GM12892 (cell line): ENCODE measurements at regions not wholly inside any gene's neighbourhood (a gene's known extent, or its start where the extent isn't known, plus 50 kb on each side); places are given as distances from the start of the nearest gene placed in this dataset.

Experiments used
- POLR2A ChIP-seq: IDR thresholded peaks from 2 replicates; pipeline ENCODE4 v1.6.1; 2011; ENCODE audit warnings: low read depth, low read length, control low read depth
- TAF1 ChIP-seq: IDR thresholded peaks from 2 replicates; pipeline ENCODE4 v1.6.1; 2011; ENCODE audit warnings: low read depth, mild to moderate bottlenecking, control low read depth, low read length, borderline replicate concordance

- TF ChIP-seq POLR2A (no peak), TAF1 (no peak)
Observed at GRCh38 chrX:10102046-10102704, 54.6 kb upstream of the CLCN4 start.
